WTC11 (cell line): ENCODE measurements at regions not wholly inside any gene's neighbourhood (a gene's known extent, or its start where the extent isn't known, plus 50 kb on each side); places are given as distances from the start of the nearest gene placed in this dataset.

Experiments
- ATAC-seq: fragments of 200-7000 bp; cut with Tn5 transposase; 2 replicates; pipeline ENCODE4 v1.10.0; 2021; ENCODE audit warnings: mild to moderate bottlenecking, moderate library complexity
- CTCF ChIA-PET: fragments of 300-600 bp; sonication (Branson Sonifier 250); formaldehyde crosslinking; loops from one replicate; lab custom pipeline; 2021; ENCODE audit warnings: antibody characterized with exemption; lab: Charles Lee
- POLR2A ChIA-PET: fragments of 350-600 bp; sonication (Branson Sonifier 250); formaldehyde crosslinking; loops from one replicate; lab custom pipeline; 2021; ENCODE audit warnings: antibody characterized with exemption; lab: Charles Lee
- DNase-seq: peaks from one replicate; pipeline ENCODE4 v3.0.0; 2021; ENCODE audit warnings: low spot score
- H3K27ac Mint-ChIP-seq: 2 replicates; pipeline ENCODE4 v1.8.0; 2021; ENCODE audit warnings: mixed read lengths
- H3K27me3 Mint-ChIP-seq: 2 replicates; pipeline ENCODE4 v1.8.0; 2021; ENCODE audit warnings: low read depth, mild to moderate bottlenecking, moderate library complexity, mixed read lengths
- H3K36me3 Mint-ChIP-seq: 2 replicates; pipeline ENCODE4 v1.8.0; 2021; ENCODE audit warnings: mixed read lengths
- H3K4me1 Mint-ChIP-seq: 2 replicates; pipeline ENCODE4 v1.8.0; 2022; ENCODE audit warnings: mixed read lengths
- H3K4me3 Mint-ChIP-seq: 2 replicates; pipeline ENCODE4 v1.8.0; 2021; ENCODE audit warnings: mild to moderate bottlenecking, moderate library complexity, mixed read lengths
- H3K9me3 Mint-ChIP-seq: 2 replicates; pipeline ENCODE4 v1.8.0; 2021; ENCODE audit warnings: mixed read lengths
- ATF6 ChIP-seq: sonication (generic); formaldehyde crosslinking; IDR thresholded peaks from 2 replicates; pipeline ENCODE4 v1.8.1; 2023; ENCODE audit warnings: mild to moderate bottlenecking, missing genetic modification reagents
- CBFB ChIP-seq: sonication (generic); formaldehyde crosslinking; IDR thresholded peaks from 2 replicates; pipeline ENCODE4 v1.8.1; 2022; ENCODE audit warnings: mild to moderate bottlenecking, low read depth, missing genetic modification reagents
- E2F5 ChIP-seq: sonication (generic); formaldehyde crosslinking; IDR thresholded peaks from 2 replicates; pipeline ENCODE4 v1.8.1; 2022; ENCODE audit warnings: mild to moderate bottlenecking, moderate library complexity, missing genetic modification reagents
- ESRRA ChIP-seq: sonication (generic); formaldehyde crosslinking; IDR thresholded peaks from 2 replicates; pipeline ENCODE4 v1.8.1; 2022; ENCODE audit warnings: mild to moderate bottlenecking, missing genetic modification reagents, borderline replicate concordance
- FOXK1 ChIP-seq: sonication (generic); formaldehyde crosslinking; IDR thresholded peaks from 2 replicates; pipeline ENCODE4 v1.8.0; 2022; ENCODE audit warnings: mild to moderate bottlenecking, moderate library complexity, missing genetic modification reagents
- GRHL2 ChIP-seq: fragments of 250-450 bp; sonication (Bioruptor Pico); IDR thresholded peaks from 2 replicates; pipeline ENCODE4 v1.8.0; 2022; ENCODE audit warnings: mild to moderate bottlenecking, moderate library complexity; ENCODE audit not compliant: insufficient replicate concordance, severe bottlenecking
- MLX ChIP-seq: sonication (generic); formaldehyde crosslinking; IDR thresholded peaks from 2 replicates; pipeline ENCODE4 v1.8.1; 2023; ENCODE audit warnings: mild to moderate bottlenecking, missing genetic modification reagents, moderate library complexity
- PRDM15 ChIP-seq: sonication (generic); formaldehyde crosslinking; IDR thresholded peaks from 2 replicates; pipeline ENCODE4 v1.8.0; 2022; ENCODE audit warnings: missing genetic modification reagents
- PRRX2 ChIP-seq: fragments of 250-450 bp; sonication (Bioruptor Pico); IDR thresholded peaks from 2 replicates; pipeline ENCODE4 v1.8.0; 2021; ENCODE audit warnings: mild to moderate bottlenecking
- TCF7 ChIP-seq: sonication (generic); formaldehyde crosslinking; IDR thresholded peaks from 2 replicates; pipeline ENCODE4 v1.8.0; 2022; ENCODE audit warnings: mild to moderate bottlenecking, low read depth, missing genetic modification reagents, moderate library complexity
- ZNF219 ChIP-seq: sonication (generic); formaldehyde crosslinking; IDR thresholded peaks from 2 replicates; pipeline ENCODE4 v1.8.0; 2023; ENCODE audit warnings: missing genetic modification reagents, mild to moderate bottlenecking, borderline replicate concordance
- ZNF263 ChIP-seq: sonication (generic); formaldehyde crosslinking; IDR thresholded peaks from 2 replicates; pipeline ENCODE4 v1.8.1; 2022; ENCODE audit warnings: low read depth, mild to moderate bottlenecking, moderate library complexity, missing genetic modification reagents
- ZNF671 ChIP-seq: fragments of 250-450 bp; sonication (Bioruptor Pico); IDR thresholded peaks from 2 replicates; pipeline ENCODE4 v1.8.0; 2021; ENCODE audit warnings: mild to moderate bottlenecking
- TF ChIP-seq, protein P1 (sequence below): sonication (generic); formaldehyde crosslinking; IDR thresholded peaks from 2 replicates; pipeline ENCODE4 v1.8.0; 2022; ENCODE audit warnings: mild to moderate bottlenecking, missing genetic modification reagents
- TF ChIP-seq, protein P2 (sequence below): sonication (generic); formaldehyde crosslinking; IDR thresholded peaks from 2 replicates; pipeline ENCODE4 v1.8.1; 2022; ENCODE audit warnings: low read depth, missing genetic modification reagents, borderline replicate concordance
- TF ChIP-seq, protein P3 (sequence below): fragments of 250-450 bp; sonication (Bioruptor Pico); IDR thresholded peaks from 2 replicates; pipeline ENCODE4 v2.1.2; 2022; ENCODE audit warnings: mild to moderate bottlenecking, moderate library complexity

GRCh38 chr20:56909918-56910714, 281.0 kb downstream of the TFAP2C start:
- TF ChIP-seq ZNF219 (CRISPR knock-in tag) = no peak
- TF ChIP-seq, protein P1, sequence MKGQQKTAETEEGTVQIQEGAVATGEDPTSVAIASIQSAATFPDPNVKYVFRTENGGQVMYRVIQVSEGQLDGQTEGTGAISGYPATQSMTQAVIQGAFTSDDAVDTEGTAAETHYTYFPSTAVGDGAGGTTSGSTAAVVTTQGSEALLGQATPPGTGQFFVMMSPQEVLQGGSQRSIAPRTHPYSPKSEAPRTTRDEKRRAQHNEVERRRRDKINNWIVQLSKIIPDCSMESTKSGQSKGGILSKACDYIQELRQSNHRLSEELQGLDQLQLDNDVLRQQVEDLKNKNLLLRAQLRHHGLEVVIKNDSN (CRISPR knock-in tag) = no peak
- no peak for TF ChIP-seq PRRX2 (CRISPR knock-in tag)
- TF ChIP-seq, protein P2, sequence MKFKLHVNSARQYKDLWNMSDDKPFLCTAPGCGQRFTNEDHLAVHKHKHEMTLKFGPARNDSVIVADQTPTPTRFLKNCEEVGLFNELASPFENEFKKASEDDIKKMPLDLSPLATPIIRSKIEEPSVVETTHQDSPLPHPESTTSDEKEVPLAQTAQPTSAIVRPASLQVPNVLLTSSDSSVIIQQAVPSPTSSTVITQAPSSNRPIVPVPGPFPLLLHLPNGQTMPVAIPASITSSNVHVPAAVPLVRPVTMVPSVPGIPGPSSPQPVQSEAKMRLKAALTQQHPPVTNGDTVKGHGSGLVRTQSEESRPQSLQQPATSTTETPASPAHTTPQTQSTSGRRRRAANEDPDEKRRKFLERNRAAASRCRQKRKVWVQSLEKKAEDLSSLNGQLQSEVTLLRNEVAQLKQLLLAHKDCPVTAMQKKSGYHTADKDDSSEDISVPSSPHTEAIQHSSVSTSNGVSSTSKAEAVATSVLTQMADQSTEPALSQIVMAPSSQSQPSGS (CRISPR knock-in tag) = no peak
- no peak for TF ChIP-seq PRDM15 (CRISPR knock-in tag)
- TF ChIP-seq GRHL2 (CRISPR knock-in tag) = no peak
- TF ChIP-seq MLX (CRISPR knock-in tag) = no peak
- TF ChIP-seq ATF6 = no peak
- TF ChIP-seq ZNF263 (CRISPR knock-in tag) = no peak
- TF ChIP-seq CBFB (CRISPR knock-in tag) = no peak
- no peak for TF ChIP-seq TCF7 (CRISPR knock-in tag)
- no peak for TF ChIP-seq ZNF671 (CRISPR knock-in tag)
- CTCF ChIA-PET = no interaction called here
- no peak overlapping the region for H3K27ac Mint-ChIP-seq
- ATAC-seq (no peak), DNase-seq (no peak)
- POLR2A ChIA-PET = no interaction called here
- no peaks in the 10 kb centered on the region for H3K36me3 Mint-ChIP-seq
- no peak overlapping the region for H3K4me3 Mint-ChIP-seq
- no peaks in the 10 kb centered on the region for H3K9me3 Mint-ChIP-seq
- H3K4me1 Mint-ChIP-seq = peaks cover 11% of the 10 kb centered on the region
- peaks cover 11% of the 10 kb centered on the region for H3K27me3 Mint-ChIP-seq

- DNase-seq (peak; percentile 36), ATAC-seq (peak; percentile 44; the same call in 1 of the 2 replicates)
- Mint-ChIP-seq H3K4me1 (peaks cover 11% of the 10 kb centered on the region), H3K27ac (no peak overlapping the region), H3K9me3 (peaks cover 7% of the 10 kb centered on the region; the same call in 1 of the 2 replicates), H3K4me3 (no peak overlapping the region), H3K27me3 (peaks cover 11% of the 10 kb centered on the region), H3K36me3 (peaks cover 4% of the 10 kb centered on the region)
- POLR2A ChIA-PET = no interaction called here
- TF ChIP-seq, protein P3, sequence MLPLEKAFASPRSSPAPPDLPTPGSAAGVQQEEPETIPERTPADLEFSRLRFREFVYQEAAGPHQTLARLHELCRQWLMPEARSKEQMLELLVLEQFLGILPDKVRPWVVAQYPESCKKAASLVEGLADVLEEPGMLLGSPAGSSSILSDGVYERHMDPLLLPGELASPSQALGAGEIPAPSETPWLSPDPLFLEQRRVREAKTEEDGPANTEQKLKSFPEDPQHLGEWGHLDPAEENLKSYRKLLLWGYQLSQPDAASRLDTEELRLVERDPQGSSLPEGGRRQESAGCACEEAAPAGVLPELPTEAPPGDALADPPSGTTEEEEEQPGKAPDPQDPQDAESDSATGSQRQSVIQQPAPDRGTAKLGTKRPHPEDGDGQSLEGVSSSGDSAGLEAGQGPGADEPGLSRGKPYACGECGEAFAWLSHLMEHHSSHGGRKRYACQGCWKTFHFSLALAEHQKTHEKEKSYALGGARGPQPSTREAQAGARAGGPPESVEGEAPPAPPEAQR (CRISPR knock-in tag) = no peak
- TF ChIP-seq ESRRA (CRISPR knock-in tag) (no peak), FOXK1 (no peak), E2F5 (CRISPR knock-in tag) (no peak)
- CTCF ChIA-PET = interaction anchor here (0.9 to 1.5 kb wide), 3 partner anchors 47 to 149 kb away, joined by 3 read pairs; no protein-coding TSS in a partner anchor
Observed at GRCh38 chr20:56911946-56912345, 282.8 kb downstream of the TFAP2C start.
